ENCODE measurements at regions not wholly inside any gene's neighbourhood (a gene's known extent, or its start where the extent isn't known, plus 50 kb on each side); places are given as distances from the start of the nearest gene placed in this dataset.

DNA sequence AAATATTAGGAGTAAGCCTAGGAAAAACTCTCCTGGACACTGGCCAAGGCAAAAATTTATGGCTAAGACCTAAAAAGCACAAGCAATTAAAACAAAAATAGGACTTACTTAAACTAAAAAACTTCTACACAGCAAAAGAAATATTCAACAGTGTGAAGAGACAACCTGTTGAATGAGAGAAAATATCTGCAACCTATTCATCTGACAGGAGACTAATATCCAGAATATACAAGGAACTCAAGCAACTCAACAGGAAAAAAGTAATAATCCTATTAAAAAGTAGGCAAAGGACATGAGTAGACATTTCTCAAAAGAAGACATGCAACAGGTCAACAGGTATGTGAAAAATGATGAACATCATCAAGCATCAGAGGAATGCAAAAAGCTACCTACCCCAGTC, 431.1 kb downstream of the ZEB2 start:
- H3K27me3 ChIP-seq (ENCODE audit: insufficient read depth, insufficient read length) = no peaks in the 10 kb centered on the region
- H3K4me1 ChIP-seq (ENCODE audit: insufficient read depth, insufficient read length) = no peaks in the 10 kb centered on the region
- H3K36me3 ChIP-seq (ENCODE audit: insufficient read depth, insufficient read length, low read length) = no peaks in the 10 kb centered on the region
- DNase-seq (ENCODE audit: low read depth, low spot score) = no peak
- H3K4me3 ChIP-seq (ENCODE audit: insufficient read length, low read depth) = no peak overlapping the region
- H3K9ac ChIP-seq (ENCODE audit: insufficient read length, low read depth) = no peak overlapping the region
- TF ChIP-seq SUZ12 (IDR thresholded peaks at IDR 0.05; ENCODE audit: extremely low read depth, insufficient read depth, insufficient read length) (no peak), ZNF274 (IDR thresholded peaks at IDR 0.05; ENCODE audit: low read depth, low read length) (no peak), YY1 (IDR thresholded peaks at IDR 0.05; ENCODE audit: insufficient read depth, insufficient read length) (no peak)
- no peaks in the 10 kb centered on the region for H3K9me3 ChIP-seq (ENCODE audit: insufficient read depth, low read length)

- Histone ChIP-seq H3K4me3 (ENCODE audit: insufficient read length, low read depth) (no peak overlapping the region), H3K27me3 (ENCODE audit: insufficient read depth, insufficient read length) (no peaks in the 10 kb centered on the region), H3K4me1 (ENCODE audit: insufficient read depth, insufficient read length) (no peaks in the 10 kb centered on the region), H3K36me3 (ENCODE audit: insufficient read depth, insufficient read length, low read length) (no peaks in the 10 kb centered on the region), H3K9me3 (ENCODE audit: insufficient read depth, low read length) (no peaks in the 10 kb centered on the region), H3K9ac (ENCODE audit: insufficient read length, low read depth) (no peak overlapping the region)
- TF ChIP-seq ZNF274 (IDR thresholded peaks at IDR 0.05; ENCODE audit: low read depth, low read length) (no peak), SUZ12 (IDR thresholded peaks at IDR 0.05; ENCODE audit: extremely low read depth, insufficient read depth, insufficient read length) (no peak), YY1 (IDR thresholded peaks at IDR 0.05; ENCODE audit: insufficient read depth, insufficient read length) (no peak)
- no peak for DNase-seq (ENCODE audit: low read depth, low spot score)
Measured at GRCh38 chr2:144086965-144087364, 433.0 kb downstream of the ZEB2 start.

DNA sequence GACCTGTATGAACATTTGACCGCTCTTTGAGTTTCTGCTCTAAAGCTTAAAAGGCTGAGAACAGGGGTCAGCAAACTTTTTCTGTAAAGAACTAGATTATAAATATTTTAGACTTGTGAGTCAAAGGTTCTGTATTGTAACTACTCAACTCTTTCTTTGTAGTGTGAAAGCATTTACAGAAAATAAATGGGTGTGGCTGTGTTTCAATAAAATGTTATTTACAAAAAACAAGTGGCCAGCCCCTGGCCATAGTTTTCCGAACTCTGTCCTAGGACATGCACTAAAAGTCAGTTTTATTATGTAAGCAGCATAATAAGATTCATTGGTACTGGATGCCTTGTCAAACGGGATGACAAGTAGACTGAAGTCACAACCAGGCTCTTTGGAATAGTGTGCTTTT, 434.9 kb downstream of the ZEB2 start:
- no peak overlapping the region for H3K9ac ChIP-seq (ENCODE audit: insufficient read length, low read depth)
- no peaks in the 10 kb centered on the region for H3K9me3 ChIP-seq (ENCODE audit: insufficient read depth, low read length)
- H3K27me3 ChIP-seq (ENCODE audit: insufficient read depth, insufficient read length) = no peaks in the 10 kb centered on the region
- H3K4me1 ChIP-seq (ENCODE audit: insufficient read depth, insufficient read length) = no peaks in the 10 kb centered on the region
- DNase-seq (ENCODE audit: low read depth, low spot score) = no peak
- H3K36me3 ChIP-seq (ENCODE audit: insufficient read depth, insufficient read length, low read length) = no peaks in the 10 kb centered on the region
- no peak for TF ChIP-seq SUZ12 (IDR thresholded peaks at IDR 0.05; ENCODE audit: extremely low read depth, insufficient read depth, insufficient read length)
- TF ChIP-seq YY1 (IDR thresholded peaks at IDR 0.05; ENCODE audit: insufficient read depth, insufficient read length) = no peak
- TF ChIP-seq ZNF274 (IDR thresholded peaks at IDR 0.05; ENCODE audit: low read depth, low read length) = no peak
- H3K4me3 ChIP-seq (ENCODE audit: insufficient read length, low read depth) = no peak overlapping the region

DNA sequence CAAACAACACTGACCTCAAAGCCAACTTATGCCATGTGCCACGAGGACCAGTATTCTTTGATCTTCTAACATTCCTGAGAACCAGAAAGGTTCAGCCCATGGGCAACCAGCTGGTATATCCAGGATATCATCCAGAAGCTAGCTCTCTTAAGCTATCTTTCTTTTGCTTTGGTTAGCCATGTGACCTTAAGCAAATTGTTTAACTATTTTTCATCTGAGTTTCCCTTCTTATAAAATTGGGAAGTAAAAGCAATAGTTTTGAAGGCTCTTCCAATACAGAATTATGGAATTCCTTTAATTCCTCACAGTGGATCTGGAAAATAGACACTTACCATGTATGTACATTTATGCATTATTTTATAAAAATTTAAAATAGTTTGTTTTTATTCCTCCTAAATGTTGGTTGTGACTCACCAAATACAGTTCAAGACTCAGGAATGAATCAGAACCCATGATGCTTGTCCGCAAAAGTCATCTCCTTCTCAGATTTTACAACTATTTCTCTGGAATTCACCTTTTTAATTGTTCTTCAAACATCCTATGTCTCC, 435.7 kb downstream of the ZEB2 start:
- no peak for DNase-seq (ENCODE audit: low read depth, low spot score)
- Histone ChIP-seq H3K9me3 (ENCODE audit: insufficient read depth, low read length) (no peaks in the 10 kb centered on the region), H3K4me3 (ENCODE audit: insufficient read length, low read depth) (no peak overlapping the region), H3K4me1 (ENCODE audit: insufficient read depth, insufficient read length) (no peaks in the 10 kb centered on the region), H3K27me3 (ENCODE audit: insufficient read depth, insufficient read length) (no peaks in the 10 kb centered on the region), H3K9ac (ENCODE audit: insufficient read length, low read depth) (no peak overlapping the region), H3K36me3 (ENCODE audit: insufficient read depth, insufficient read length, low read length) (no peaks in the 10 kb centered on the region)
- TF ChIP-seq ZNF274 (IDR thresholded peaks at IDR 0.05; ENCODE audit: low read depth, low read length) (no peak), SUZ12 (IDR thresholded peaks at IDR 0.05; ENCODE audit: extremely low read depth, insufficient read depth, insufficient read length) (no peak), YY1 (IDR thresholded peaks at IDR 0.05; ENCODE audit: insufficient read depth, insufficient read length) (no peak)

DNA sequence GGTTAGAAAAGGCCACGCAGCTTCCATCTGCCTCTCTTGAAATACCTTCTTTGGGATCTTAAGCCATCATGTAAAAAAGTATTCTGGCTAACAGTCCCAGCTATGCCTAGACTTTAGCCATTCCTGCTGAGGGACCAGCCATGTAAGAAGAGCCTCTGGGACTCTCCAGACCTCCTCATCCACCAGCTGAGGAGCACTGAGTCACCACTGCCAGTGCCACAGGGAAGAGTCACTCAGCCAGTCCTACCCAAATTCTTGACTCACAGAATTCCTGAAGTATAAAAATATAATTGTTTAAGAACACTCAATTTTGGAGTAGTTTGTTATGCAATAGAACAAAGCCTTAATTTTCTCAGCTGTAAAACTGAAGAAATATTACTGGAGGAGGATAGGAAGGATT, 436.7 kb downstream of the ZEB2 start:
- H3K9me3 ChIP-seq (ENCODE audit: insufficient read depth, low read length) = no peaks in the 10 kb centered on the region
- no peak for DNase-seq (ENCODE audit: low read depth, low spot score)
- no peaks in the 10 kb centered on the region for H3K4me1 ChIP-seq (ENCODE audit: insufficient read depth, insufficient read length)

DNA sequence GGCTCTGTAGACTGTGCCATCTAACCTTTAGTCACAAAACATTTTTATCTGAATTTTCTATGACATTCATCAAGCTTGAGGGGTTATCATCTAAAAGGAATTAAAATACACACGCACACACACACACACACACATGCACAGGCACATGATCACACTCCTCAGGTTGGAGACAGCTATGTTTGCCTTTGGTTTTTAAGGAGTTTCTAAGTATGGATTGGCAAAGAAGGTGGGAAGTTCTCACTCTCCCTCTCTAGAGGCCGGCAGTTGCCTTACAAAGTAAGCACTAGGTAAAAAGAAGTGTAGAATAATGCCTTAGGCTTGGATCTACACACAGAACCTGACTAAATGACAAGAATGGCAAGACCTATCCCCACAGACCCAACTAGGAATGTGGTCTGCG, 437.1 kb downstream of the ZEB2 start:
- Histone ChIP-seq H3K4me1 (ENCODE audit: insufficient read depth, insufficient read length) (no peaks in the 10 kb centered on the region), H3K9ac (ENCODE audit: insufficient read length, low read depth) (no peak overlapping the region), H3K27me3 (ENCODE audit: insufficient read depth, insufficient read length) (no peaks in the 10 kb centered on the region), H3K36me3 (ENCODE audit: insufficient read depth, insufficient read length, low read length) (no peaks in the 10 kb centered on the region), H3K4me3 (ENCODE audit: insufficient read length, low read depth) (no peak overlapping the region), H3K9me3 (ENCODE audit: insufficient read depth, low read length) (no peaks in the 10 kb centered on the region)
- TF ChIP-seq ZNF274 (IDR thresholded peaks at IDR 0.05; ENCODE audit: low read depth, low read length) (no peak), YY1 (IDR thresholded peaks at IDR 0.05; ENCODE audit: insufficient read depth, insufficient read length) (no peak), SUZ12 (IDR thresholded peaks at IDR 0.05; ENCODE audit: extremely low read depth, insufficient read depth, insufficient read length) (no peak)
- no peak for DNase-seq (ENCODE audit: low read depth, low spot score)

More for the DNA sequence above, 436.7 kb downstream of the ZEB2 start:
- Histone ChIP-seq H3K4me3 (ENCODE audit: insufficient read length, low read depth) (no peak overlapping the region), H3K9ac (ENCODE audit: insufficient read length, low read depth) (no peak overlapping the region), H3K36me3 (ENCODE audit: insufficient read depth, insufficient read length, low read length) (no peaks in the 10 kb centered on the region), H3K27me3 (ENCODE audit: insufficient read depth, insufficient read length) (no peaks in the 10 kb centered on the region)
- TF ChIP-seq YY1 (IDR thresholded peaks at IDR 0.05; ENCODE audit: insufficient read depth, insufficient read length) = no peak
- TF ChIP-seq SUZ12 (IDR thresholded peaks at IDR 0.05; ENCODE audit: extremely low read depth, insufficient read depth, insufficient read length) = no peak
- no peak for TF ChIP-seq ZNF274 (IDR thresholded peaks at IDR 0.05; ENCODE audit: low read depth, low read length)

- no peaks in the 10 kb centered on the region for H3K27me3 ChIP-seq (ENCODE audit: insufficient read depth, insufficient read length)
- no peak for DNase-seq (ENCODE audit: low read depth, low spot score)
- H3K4me1 ChIP-seq (ENCODE audit: insufficient read depth, insufficient read length) = no peaks in the 10 kb centered on the region
- H3K4me3 ChIP-seq (ENCODE audit: insufficient read length, low read depth) = no peak overlapping the region
- no peaks in the 10 kb centered on the region for H3K36me3 ChIP-seq (ENCODE audit: insufficient read depth, insufficient read length, low read length)
- no peak for TF ChIP-seq SUZ12 (IDR thresholded peaks at IDR 0.05; ENCODE audit: extremely low read depth, insufficient read depth, insufficient read length)
- TF ChIP-seq ZNF274 (IDR thresholded peaks at IDR 0.05; ENCODE audit: low read depth, low read length) = no peak
- no peak for TF ChIP-seq YY1 (IDR thresholded peaks at IDR 0.05; ENCODE audit: insufficient read depth, insufficient read length)
- H3K9ac ChIP-seq (ENCODE audit: insufficient read length, low read depth) = no peak overlapping the region
- no peaks in the 10 kb centered on the region for H3K9me3 ChIP-seq (ENCODE audit: insufficient read depth, low read length)
Measured at GRCh38 chr2:144082327-144082726, 437.6 kb downstream of the ZEB2 start.

All from NT2/D1 (cell line).